ENCODE measurements at regions not wholly inside any gene's neighbourhood (a gene's known extent, or its start where the extent isn't known, plus 50 kb on each side); places are given as distances from the start of the nearest gene placed in this dataset.

- no peak for DNase-seq (ENCODE audit: low read depth)
Observed at GRCh38 chr11:15730995-15731385, 616.3 kb downstream of the INSC start.

- no peak for DNase-seq (ENCODE audit: low read depth)
Observed at GRCh38 chr11:15735706-15736105, 620.6 kb downstream of the SOX6 start.

DNA sequence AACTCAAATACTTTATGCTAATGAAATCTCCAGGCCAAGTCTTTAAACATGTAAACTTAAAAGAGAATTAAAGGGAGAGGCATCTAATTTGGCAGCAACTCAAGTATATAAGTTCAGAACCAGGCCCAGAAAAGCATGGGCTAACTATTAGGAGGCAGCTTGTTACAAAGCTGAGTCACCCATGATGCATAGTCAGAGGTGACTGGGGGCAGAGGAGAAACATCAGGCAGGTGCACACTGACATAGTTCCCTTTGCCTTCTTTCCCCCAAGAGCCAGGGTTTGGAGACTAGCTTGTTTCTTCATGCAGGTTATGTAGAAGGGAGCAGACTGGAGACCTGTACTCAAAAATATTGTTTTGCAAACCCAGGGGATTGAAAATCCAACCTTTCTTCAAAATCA is 619.0 kb downstream of the SOX6 start:
- DNase-seq (ENCODE audit: low read depth), result no peak

DNA sequence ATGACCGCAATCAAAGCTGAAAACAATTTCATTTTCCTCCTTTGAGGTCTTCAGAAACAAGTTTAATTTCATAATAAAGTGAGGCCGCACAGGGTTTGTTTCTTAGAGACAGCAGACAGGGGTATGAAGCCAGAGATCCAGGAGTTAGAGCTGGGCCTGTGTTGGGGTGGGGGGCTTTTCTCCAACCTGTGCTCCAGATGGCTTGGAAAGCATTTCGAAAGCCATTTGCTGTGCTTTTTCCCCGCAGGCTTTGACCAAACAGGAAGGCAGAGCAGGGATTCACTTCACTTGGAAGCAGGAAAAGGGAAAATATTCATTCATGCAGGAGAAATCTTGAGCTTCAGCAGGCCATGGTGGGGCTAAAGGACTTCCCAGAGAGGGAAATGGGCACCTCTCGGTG is 617.4 kb downstream of the SOX6 start:
- no peak for DNase-seq (ENCODE audit: low read depth)

GRCh38 chr11:15742626-15743519 is 613.5 kb downstream of the SOX6 start:
- DNase-seq (ENCODE audit: low read depth), result no peak

GRCh38 chr11:15744693-15745092 is 611.7 kb downstream of the SOX6 start:
- DNase-seq (ENCODE audit: low read depth), result no peak

GRCh38 chr11:15745266-15745665 is 611.1 kb downstream of the SOX6 start:
- DNase-seq (ENCODE audit: low read depth), result no peak

- DNase-seq (ENCODE audit: low read depth), result no peak
Observed at GRCh38 chr11:15747671-15748070, 608.7 kb downstream of the SOX6 start.

DNA sequence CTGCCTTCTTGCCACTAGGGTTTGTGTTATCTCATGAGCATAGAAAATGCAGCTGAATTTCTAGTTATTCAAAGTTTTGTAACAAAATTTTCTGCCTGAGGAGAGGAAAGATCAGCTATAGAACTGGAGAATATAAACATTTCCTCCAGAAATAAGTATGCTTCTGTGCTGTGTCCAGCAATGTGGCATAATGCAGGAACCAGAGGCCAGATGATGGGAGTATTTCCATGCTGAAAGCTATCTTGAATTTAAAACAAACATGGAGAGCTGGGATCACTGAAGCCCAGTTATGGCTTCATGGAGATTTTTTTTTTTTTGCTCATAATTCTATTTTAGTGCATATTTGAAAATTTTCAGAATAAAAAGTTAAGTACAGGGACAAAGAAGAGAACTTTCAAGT is 608.2 kb downstream of the SOX6 start:
- DNase-seq (ENCODE audit: low read depth), result no peak

GRCh38 chr11:15748741-15749140 is 607.6 kb downstream of the SOX6 start:
- DNase-seq (ENCODE audit: low read depth), result no peak

DNA sequence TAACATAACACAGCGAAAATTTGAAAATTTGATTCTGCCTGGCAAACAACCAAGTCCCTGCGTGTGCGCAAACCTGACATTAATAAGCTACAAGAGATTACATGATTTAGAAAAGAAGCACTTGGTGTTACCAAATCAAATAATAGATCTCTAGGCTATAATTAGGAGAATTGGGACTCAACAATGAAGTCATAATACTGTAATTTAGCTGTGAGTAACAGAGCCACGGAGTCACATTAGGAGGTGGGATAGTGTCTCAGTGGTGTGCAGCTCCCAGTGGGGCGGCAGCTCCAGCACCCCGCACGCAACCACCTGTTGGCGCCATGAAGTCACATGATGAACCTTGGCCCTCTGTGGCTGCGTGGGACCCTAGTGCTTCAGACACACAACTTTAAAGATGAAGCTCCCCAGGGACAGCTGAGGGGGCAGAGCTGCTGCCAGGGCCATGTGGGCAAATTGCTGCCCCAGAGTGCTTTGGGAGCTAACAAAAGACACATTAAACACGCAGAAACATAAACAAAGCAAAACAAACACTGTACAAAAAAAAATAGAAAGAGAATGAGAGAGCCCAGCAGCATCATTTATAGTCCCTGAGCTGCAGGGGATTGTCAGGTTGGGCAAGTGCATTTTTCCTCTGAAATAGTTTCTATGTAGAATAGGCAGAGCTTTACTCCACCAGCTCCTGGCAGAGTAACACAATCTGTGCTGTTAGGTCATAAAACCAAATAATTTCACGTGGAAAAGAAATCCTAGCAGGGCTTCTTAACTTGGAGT is 605.6 kb downstream of the SOX6 start:
- DNase-seq (ENCODE audit: low read depth), result no peak

GRCh38 chr11:15754221-15754620 is 602.1 kb downstream of the SOX6 start:
- no peak for DNase-seq (ENCODE audit: low read depth)

- no peak for DNase-seq (ENCODE audit: low read depth)
Observed at GRCh38 chr11:15757048-15757698, 599.2 kb downstream of the SOX6 start.

GRCh38 chr11:15758857-15759465 is 597.4 kb downstream of the SOX6 start:
- DNase-seq (ENCODE audit: low read depth), result no peak

- DNase-seq (ENCODE audit: low read depth), result no peak
Observed at GRCh38 chr11:15761235-15761634, 595.1 kb downstream of the SOX6 start.

DNA sequence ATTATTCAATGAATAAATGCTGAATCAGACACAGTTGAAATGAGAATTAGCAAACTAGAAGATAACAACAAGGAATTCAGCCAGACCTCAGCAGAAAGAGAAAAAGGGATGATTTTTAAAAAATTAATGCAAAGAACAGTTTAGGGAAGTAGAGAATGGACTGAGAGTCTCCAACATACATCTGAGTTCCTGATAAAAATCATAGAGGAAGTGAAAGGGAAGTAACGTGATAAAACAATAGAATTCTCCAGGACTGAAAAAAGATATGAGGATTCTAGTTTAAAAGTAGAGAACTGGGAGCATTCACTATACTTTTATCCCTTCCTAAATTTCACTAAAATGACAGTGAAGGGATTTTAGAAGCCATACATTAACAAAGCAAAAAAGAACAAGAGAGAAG is 592.0 kb downstream of the SOX6 start:
- no peak for DNase-seq (ENCODE audit: low read depth)

DNA sequence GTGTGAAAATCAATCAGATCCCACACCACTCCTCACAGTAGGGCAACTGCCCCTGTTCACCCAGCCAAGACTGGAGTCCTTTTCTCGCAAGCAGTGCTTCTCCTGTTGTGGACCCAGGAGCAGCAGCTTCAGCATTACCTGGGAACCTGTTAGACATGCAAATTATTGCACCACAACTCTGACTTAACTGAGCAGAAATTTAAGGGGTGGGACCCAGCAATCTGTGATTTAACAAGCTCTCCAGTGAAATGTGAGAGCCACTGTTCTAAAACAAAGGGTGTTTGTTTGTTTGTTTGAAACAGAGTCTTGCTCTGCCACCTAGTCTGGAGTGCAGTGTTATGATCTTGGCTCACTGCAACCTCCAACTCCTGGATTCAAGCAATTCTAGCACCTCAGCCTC is 591.4 kb downstream of the SOX6 start:
- DNase-seq (ENCODE audit: low read depth), result no peak

DNA sequence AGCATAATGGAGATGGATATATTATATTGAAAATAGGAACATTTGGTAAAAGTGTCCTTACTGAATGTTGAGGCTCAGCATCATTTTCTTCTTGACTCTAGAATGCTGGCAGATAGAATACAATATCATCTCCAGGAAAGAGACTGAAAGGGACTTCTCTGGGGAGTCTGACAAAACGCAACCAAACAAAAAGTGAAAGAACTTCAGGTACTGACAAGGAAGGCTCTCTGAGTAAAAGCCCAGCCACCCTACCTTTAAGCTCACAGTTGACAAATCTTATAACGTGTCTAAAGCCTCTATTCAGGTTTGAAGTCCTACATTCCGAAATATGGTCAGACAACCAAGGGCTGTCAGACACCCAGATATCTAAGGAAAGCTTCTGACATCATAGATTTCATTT is 590.8 kb downstream of the SOX6 start:
- DNase-seq (ENCODE audit: low read depth), result no peak

DNA sequence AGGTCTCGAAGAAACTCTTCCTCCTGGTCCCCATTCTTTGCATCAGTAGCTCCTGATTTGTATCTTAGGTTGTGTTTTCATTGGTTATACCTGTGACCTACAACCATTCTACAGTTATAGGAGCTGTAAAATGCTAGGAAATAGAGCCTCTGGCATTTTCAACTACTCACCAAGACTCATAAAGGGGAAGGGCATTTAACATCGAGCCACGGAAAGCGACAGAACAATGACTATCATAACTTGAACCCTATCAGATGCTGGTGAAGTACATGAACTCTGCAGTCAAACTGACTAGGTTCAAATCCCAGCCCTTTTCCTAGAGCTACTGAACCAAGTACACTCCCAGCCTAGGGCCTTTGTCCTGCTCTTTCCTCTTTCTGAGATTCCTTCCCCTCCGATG is 588.0 kb downstream of the SOX6 start:
- no peak for DNase-seq (ENCODE audit: low read depth)

- DNase-seq (ENCODE audit: low read depth), result no peak
Observed at GRCh38 chr11:15769203-15769602, 587.1 kb downstream of the SOX6 start.

- no peak for DNase-seq (ENCODE audit: low read depth)
Observed at GRCh38 chr11:15770798-15771414, 585.4 kb downstream of the SOX6 start.

- no peak for DNase-seq (ENCODE audit: low read depth)
Observed at GRCh38 chr11:15772547-15772946, 583.8 kb downstream of the SOX6 start.

All from RPMI7951 (cell line).